ENCODE measurements at regions not wholly inside any gene's neighbourhood (a gene's known extent, or its start where the extent isn't known, plus 50 kb on each side); places are given as distances from the start of the nearest gene placed in this dataset.

GRCh38 chr3:73213896-73214295, 152.4 kb downstream of the EBLN2 start:
- intact Hi-C loops (cut with DNase I) = no loop called here
- 84 to 90% (median 88%) methylated on average over 1 of the region's 1 CpG for WGBS, 4 donors
- Histone ChIP-seq H3K27ac (no peak overlapping the region), H3K4me3 (no peak overlapping the region), H3K36me3 (no peaks in the 10 kb centered on the region), H3K9me3 (no peaks in the 10 kb centered on the region), H3K4me1 (peaks cover 0 to 13% (median 0%) of the 10 kb centered on the region in 12 donors), H3K27me3 (no peaks in the 10 kb centered on the region)
- no peak for DNase-seq
- no peak for ATAC-seq
- TF ChIP-seq POLR2A (IDR thresholded peaks at IDR 0.05) (no peak), CTCF (IDR thresholded peaks at IDR 0.05) (no peak)

- H3K4me3 ChIP-seq = no peak overlapping the region
- H3K27me3 ChIP-seq = no peaks in the 10 kb centered on the region
- DNase-seq (no peak), ATAC-seq (no peak)
- TF ChIP-seq CTCF (IDR thresholded peaks at IDR 0.05) = no peak
- TF ChIP-seq POLR2A (IDR thresholded peaks at IDR 0.05) = no peak
- WGBS, 4 donors = 76 to 91% (median 76%) methylated on average over 2 of the region's 2 CpGs
- peaks cover 0 to 13% (median 0%) of the 10 kb centered on the region in 12 donors for H3K4me1 ChIP-seq
- intact Hi-C loops (cut with DNase I) = no loop called here
- H3K27ac ChIP-seq = no peak overlapping the region
- H3K9me3 ChIP-seq = no peaks in the 10 kb centered on the region
- H3K36me3 ChIP-seq = no peaks in the 10 kb centered on the region
Measured at GRCh38 chr3:73214846-73215245, 153.4 kb downstream of the EBLN2 start.

DNA sequence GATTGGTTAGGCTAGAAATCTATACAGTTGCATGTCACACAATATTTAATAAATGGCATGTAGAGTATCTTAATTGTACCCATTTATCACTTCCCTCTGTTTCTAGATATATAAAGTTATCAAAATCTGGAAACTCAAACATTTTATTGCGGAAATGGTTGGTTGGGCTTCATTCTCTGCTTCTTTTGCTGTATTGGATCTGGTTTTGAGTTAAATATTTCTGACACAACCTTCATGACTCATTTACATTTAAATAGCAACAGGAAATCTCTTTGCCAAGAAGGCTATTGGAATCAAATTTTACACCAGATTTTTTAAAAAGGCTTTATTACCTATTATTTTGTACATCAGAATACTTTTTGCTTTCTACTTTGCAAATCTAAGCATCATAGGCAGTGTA, 153.8 kb downstream of the EBLN2 start:
- H3K4me3 ChIP-seq = no peak overlapping the region
- WGBS, 4 donors = 54 to 72% (median 66%) methylated on average over 1 of the region's 1 CpG
- DNase-seq = no peak
- H3K27ac ChIP-seq = no peak overlapping the region
- no peak for ATAC-seq
- H3K27me3 ChIP-seq = no peaks in the 10 kb centered on the region
- H3K9me3 ChIP-seq = no peaks in the 10 kb centered on the region
- no peak for TF ChIP-seq CTCF (IDR thresholded peaks at IDR 0.05)
- no peak for TF ChIP-seq POLR2A (IDR thresholded peaks at IDR 0.05)
- peaks cover 0 to 13% (median 0%) of the 10 kb centered on the region in 12 donors for H3K4me1 ChIP-seq
- intact Hi-C loops (cut with DNase I) = no loop called here
- no peaks in the 10 kb centered on the region for H3K36me3 ChIP-seq

DNA sequence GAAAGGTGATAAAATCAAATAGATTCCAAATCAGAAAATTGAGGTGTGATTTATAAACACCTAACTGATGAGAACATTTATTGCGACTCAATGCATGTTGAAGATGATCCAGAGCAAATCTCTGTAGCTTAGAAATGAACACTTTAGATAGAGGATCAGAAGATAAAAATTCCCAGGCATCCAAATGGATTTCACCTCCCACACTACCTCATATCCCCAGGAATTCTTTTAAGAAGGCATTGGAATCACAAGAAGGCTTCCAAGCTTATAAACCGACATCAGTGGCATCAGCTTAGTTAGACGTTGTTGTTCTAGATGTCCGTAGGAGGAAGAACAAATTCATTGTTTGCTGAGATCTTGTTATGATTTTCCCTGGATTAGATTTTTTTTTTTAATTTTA, 154.4 kb downstream of the EBLN2 start:
- Histone ChIP-seq H3K27me3 (no peaks in the 10 kb centered on the region), H3K36me3 (no peaks in the 10 kb centered on the region), H3K9me3 (no peaks in the 10 kb centered on the region), H3K4me3 (no peak overlapping the region), H3K27ac (no peak overlapping the region), H3K4me1 (peaks cover 0 to 13% (median 0%) of the 10 kb centered on the region in 12 donors)
- ATAC-seq (no peak), DNase-seq (no peak)
- WGBS, 4 donors = 72 to 81% (median 77%) methylated on average over 4 of the region's 4 CpGs
- TF ChIP-seq POLR2A (IDR thresholded peaks at IDR 0.05) (no peak), CTCF (IDR thresholded peaks at IDR 0.05) (no peak)
- intact Hi-C loops (cut with DNase I) = no loop called here

Measured in heart left ventricle (tissue), 16 donors.